Right ventricle myocardium inferior (tissue), 1 donor: ENCODE measurements at regions not wholly inside any gene's neighbourhood (a gene's known extent, or its start where the extent isn't known, plus 50 kb on each side); places are given as distances from the start of the nearest gene placed in this dataset.

ENCODE experiments used
- ATAC-seq: fragments of 200-7000 bp; cut with Tn5 transposase; one replicate; pipeline ENCODE4 v1.9.1; 2020; ENCODE audit warnings: mild to moderate bottlenecking, moderate library complexity
- DNase-seq: peaks from one replicate; pipeline ENCODE4 v3.0.0; 2021; ENCODE audit errors: missing footprints
- intact Hi-C: fragments of 100-400 bp; cut with DNase I; formaldehyde crosslinking; loops from one replicate; pipeline ENCODE4 v1.11.0; 2022
- donor health status: DM: no; HTN: yes; CAD: no; lungs with severe emphysema.

DNA sequence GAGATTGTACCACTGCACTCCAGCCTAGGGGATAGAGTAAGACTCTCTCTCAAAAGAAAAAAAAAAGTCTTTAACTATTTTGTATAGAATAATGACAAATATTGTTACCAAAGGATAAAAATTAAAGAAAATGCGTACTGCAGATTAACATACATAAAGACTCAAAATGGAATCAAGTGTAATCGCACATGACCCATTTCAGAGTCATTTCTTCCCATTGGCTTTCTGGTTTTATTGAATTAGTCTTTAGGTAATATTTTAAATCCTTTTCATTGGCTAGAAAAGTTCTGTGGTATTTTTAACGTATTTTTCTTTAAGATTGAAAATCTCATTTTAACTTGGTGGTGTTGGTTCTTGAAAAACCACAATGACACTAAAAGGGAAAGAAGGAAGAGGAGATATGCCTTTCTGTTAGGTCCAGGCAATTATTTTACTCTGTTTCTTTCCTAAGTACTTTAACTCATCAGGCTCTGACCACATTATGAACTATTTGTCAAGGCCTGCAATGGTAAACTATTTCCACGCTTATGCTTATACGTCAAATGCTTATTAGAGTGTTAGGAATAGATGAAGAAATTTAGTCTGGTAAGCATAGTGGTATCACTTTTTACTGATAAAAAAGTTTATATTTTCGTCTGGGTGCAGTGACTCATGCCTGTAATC lies 52.3 kb downstream of the PLEKHG1 start:
- no peak for ATAC-seq
- DNase-seq, result no peak
- intact Hi-C loops, result loop anchor here (5.0 kb wide), 1 partner anchor 35 kb away; no protein-coding TSS in a partner anchor

DNA sequence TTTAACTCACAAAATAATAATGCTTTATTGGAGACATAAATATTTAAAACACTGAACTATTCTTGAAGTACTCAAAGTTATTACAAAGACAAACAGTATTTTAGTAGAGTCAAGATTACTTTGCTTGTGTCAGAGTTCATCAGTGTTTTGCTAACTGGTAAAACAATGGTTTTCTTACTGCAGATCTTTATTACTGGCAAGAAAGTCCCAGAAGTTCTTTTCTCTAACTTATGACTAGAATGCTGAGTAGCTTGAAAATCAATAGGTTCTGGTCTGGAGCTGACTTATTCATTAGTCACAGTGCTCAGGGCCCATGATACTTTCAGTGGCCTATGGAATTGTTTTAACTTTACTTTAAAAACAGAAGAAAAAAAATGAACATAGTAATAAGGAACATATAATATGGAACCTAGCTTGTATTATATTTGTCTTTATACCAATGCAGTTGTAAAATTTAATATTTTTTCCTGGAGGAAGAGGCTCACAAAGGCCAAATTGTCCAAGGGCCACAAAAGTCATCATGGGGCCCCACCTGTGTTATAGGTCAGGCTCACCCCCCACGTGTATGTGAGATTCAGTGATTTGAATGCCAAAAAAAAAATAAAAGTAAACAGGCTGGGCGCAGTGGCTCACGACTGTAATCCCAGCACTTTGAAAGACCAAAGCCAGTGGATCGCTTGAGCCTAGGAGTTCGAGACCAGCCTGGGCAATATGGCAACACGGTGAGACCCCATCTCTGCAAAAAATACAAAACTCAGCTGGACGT lies 53.3 kb downstream of the PLEKHG1 start:
- no peak for DNase-seq
- ATAC-seq, result no peak
- intact Hi-C loops, result loop anchor here (5.0 kb wide), 1 partner anchor 34 kb away; no protein-coding TSS in a partner anchor

GRCh38 chr6:150654608-150655007 lies 54.9 kb downstream of the PLEKHG1 start:
- ATAC-seq (no peak), DNase-seq (no peak)
- intact Hi-C loops, result loop anchor here (5.0 kb wide), 1 partner anchor 33 kb away; no protein-coding TSS in a partner anchor

DNA sequence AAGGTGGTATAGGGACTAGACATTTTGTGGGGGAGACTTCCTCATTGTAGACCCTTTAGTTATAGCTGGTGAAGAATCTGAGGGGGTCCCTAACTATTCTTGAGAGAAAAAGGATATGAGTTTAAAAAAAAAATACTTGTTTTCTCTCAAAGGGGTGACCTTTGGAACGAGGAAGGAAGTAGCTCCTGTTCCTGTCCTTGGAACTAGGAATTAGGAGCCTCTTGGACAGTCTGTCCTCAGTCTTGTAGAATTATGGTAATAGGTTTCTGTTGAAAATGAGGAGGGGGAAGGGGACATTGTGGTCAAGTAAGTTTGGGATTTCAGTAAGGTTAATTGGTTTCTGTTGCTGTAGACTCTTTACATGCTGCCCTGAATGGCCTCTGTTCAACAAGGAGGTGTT lies 56.5 kb downstream of the PLEKHG1 start:
- no peak for DNase-seq
- ATAC-seq, result no peak
- intact Hi-C loops, result no loop called here

GRCh38 chr6:150658421-150658820 lies 58.7 kb downstream of the PLEKHG1 start:
- intact Hi-C loops, result no loop called here
- ATAC-seq (no peak), DNase-seq (no peak)

DNA sequence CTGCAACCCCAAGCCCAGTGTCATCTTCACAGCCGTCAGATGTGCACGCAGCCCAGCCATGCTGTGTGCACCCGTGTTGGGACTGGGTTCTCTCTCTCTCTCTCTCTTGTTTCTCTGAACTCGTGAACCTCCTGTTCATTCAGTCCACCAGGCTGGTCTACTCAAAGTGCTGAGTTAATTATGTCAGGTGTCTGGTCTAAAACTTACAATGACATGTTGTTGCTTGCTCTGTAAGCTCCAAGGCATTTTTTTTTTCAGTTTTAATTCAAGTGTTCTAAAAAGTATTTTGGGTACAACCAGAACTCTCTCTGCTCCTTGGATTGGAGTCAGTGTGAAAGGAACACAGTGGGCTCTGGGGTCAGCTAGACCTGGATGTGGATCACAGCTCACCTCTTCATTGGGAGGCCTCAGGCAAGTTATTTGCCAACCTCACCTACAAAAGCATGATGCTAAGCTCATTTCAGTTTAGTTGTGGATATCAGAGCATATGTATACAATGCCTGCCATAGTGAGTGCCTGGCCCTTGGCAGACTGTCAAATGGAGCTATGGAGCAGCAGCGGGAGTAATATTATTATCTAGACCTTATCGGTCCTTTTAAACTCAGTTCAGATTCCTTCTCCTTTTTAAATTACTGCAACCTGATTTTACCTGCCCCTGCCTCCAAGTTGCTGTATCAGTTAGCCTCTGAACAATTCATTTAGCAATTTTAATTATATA lies 59.5 kb downstream of the PLEKHG1 start:
- ATAC-seq (no peak), DNase-seq (no peak)
- intact Hi-C loops, result no loop called here

DNA sequence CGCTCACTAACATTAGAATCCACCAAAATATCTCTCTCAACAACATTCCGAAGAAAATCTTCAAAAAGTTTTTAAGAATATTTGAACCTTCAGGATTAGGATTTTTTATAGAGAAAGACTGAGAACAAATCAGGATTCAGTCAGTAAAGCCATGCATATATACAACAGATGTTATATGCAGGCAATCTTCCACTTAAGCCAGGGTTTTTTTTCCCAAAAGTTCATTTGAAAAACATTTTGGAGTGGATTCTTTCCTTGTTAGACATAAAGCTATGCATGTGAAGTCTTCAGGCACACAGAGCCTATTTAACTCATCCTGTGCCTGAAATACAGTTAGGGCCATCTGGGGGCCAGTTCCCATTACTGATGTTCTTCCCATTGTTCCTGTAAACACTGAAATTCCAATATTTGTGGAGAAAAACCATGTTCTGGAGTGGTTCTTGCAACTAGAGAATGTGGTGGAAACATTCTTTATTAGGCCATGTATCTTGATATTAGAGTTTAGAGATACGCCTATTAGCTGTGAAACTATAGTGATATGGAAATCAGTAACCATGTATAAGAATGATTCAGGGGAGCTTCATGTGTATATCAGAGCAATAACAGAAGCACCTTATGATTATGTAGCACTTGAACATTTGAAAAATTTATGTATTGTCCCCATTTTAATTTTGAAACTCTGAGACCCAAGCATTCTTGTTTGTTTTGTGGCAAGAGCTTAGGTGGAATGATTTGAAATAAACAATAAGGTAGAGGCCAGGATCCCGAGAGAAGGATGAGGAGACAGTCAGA lies 61.7 kb downstream of the PLEKHG1 start:
- DNase-seq (no peak), ATAC-seq (no peak)
- intact Hi-C loops, result no loop called here

DNA sequence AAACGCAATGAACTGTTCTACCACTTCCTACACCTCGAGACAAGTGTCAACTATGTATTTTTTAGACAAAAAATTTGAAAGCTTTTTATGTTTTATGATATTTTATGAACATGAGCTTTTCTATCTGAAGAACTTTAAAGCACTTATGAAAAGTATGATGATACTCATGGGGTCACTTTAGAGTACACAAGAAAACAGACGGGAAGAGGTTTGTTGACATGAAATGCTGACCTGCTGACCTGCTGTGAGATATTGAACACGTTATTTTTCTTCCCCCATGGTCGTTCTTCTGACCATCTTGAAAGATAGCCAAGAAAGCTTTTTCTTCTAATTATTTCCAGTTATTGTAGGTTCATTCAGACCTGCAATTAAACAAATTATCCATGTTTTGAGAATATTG lies 63.1 kb downstream of the PLEKHG1 start:
- no peak for ATAC-seq
- no peak for DNase-seq
- intact Hi-C loops, result no loop called here

GRCh38 chr6:150664091-150664490 lies 64.4 kb downstream of the PLEKHG1 start:
- intact Hi-C loops, result no loop called here
- DNase-seq (no peak), ATAC-seq (no peak)

- ATAC-seq, result no peak
- intact Hi-C loops, result loop anchor here (5.0 kb wide), 2 partner anchors 44 to 249 kb away; no protein-coding TSS in a partner anchor
These were observed 66.4 kb downstream of the PLEKHG1 start for GRCh38 chr6:150666071-150666470.

DNA sequence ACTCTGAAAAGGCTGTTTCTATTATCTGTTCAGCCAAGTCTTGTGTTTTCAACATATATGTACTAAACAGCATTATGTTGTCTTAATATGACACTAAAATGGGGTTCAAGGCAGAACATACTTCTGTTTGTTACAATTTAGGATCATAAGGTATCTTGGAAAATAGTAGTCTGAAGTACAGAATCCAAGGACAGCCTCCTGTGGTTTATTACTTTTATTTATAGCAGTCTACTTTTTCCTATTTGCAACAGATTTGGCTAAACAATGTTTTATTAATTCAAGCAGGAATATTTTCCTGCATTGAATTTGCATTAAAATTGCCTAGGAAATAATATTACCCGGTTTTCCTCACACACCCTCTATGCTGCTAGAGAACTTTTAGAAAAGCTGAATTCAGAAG lies 67.7 kb downstream of the PLEKHG1 start:
- ATAC-seq, result no peak
- no peak for DNase-seq
- intact Hi-C loops, result loop anchor here (5.0 kb wide), 2 partner anchors 45 to 250 kb away; no protein-coding TSS in a partner anchor

More at GRCh38 chr6:150666071-150666470, 66.4 kb downstream of the PLEKHG1 start:
- DNase-seq, result no peak

DNA sequence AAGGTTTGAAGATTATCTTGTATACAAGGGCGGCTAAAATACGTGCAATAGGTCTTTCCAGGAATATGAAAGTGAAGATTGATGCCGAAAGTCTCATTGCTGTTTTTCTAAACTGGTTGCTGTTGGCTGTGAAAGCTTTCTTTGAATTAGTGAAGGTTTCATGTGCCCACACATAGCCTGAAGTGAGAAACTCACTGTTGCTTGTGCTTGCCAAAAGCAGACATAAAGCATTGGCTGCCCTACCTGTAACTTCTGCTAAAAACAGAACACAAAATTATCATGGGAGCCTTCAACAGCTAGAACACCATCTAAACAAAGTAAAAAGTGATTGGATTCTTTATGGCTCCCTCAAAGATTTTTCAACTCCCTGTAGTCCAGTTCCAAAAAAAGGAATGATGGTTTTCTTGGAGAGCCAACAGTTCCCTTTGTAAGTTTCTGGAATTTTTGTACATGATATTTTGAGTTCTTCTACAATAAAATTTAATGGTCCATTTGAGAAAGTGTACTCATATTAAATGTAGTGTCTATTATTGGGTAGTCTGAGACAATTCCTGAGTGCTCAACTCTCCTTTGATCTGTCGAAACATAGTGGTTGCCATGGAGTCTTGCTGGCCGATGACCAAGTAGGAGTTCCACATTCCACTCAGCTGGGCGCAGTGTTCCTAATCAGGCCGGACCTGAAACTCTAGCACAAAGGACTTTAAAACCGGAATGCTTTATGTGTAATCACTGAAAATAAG lies 68.5 kb downstream of the PLEKHG1 start:
- ATAC-seq (peak; percentile 93), DNase-seq (peak; percentile 89)
- intact Hi-C loops, result loop anchor here (5.0 kb wide), 2 partner anchors 46 to 251 kb away; no protein-coding TSS in a partner anchor

- no peak for ATAC-seq
- intact Hi-C loops, result loop anchor here (5.0 kb wide), 2 partner anchors 47 to 252 kb away; no protein-coding TSS in a partner anchor
These were observed 69.2 kb downstream of the PLEKHG1 start for GRCh38 chr6:150668900-150669302.

GRCh38 chr6:150670311-150670710 lies 70.6 kb downstream of the PLEKHG1 start:
- intact Hi-C loops, result no loop called here
- DNase-seq (no peak), ATAC-seq (no peak)

More at GRCh38 chr6:150668900-150669302, 69.2 kb downstream of the PLEKHG1 start:
- no peak for DNase-seq

DNA sequence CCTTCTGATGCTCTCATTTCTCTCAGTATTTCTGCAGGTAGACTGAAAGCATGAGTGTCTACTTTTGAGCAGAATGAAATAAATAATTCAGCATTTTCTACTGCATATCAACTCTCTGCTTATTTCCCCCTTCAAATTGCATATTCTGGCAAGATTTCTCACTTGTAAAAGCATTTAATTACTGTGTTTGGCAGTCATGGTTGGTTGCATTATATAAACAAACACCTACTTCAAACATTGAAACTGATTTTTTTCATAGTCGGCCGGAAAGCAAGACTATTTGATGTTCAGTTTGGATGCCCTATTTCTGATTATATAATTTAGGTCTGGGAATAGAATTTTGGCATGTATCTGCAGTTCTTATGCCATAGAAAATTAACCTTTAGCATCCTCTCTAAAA lies 73.1 kb downstream of the PLEKHG1 start:
- ATAC-seq, result no peak
- DNase-seq, result no peak
- intact Hi-C loops, result no loop called here

- DNase-seq, result no peak
- ATAC-seq, result no peak
- intact Hi-C loops, result no loop called here
These were observed 74.1 kb downstream of the PLEKHG1 start for GRCh38 chr6:150673720-150674346.

DNA sequence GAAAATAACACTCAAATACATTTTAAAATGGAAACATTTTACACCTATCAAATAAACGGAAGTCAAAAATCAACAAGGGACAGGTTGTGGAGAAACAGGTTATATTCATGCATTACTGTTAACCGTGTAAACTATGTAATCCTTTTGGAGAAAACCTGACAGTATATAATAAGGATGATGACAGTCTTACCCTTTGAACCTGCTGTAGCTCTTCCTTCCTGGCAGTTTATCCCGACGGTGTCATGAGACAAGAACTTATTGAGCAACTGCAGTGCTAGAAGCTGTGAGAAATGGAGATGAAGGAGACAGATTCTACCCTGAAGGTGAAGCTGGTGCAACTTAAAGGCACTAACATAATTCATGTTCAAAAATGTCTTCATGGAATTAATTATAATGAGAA lies 76.7 kb downstream of the PLEKHG1 start:
- intact Hi-C loops, result no loop called here
- DNase-seq, result no peak
- ATAC-seq, result no peak
